Right ventricle myocardium inferior (tissue), 1 donor: ENCODE measurements at regions not wholly inside any gene's neighbourhood (a gene's known extent, or its start where the extent isn't known, plus 50 kb on each side); places are given as distances from the start of the nearest gene placed in this dataset.

Experiments used
- ATAC-seq: fragments of 200-7000 bp; cut with Tn5 transposase; one replicate; pipeline ENCODE4 v1.9.1; 2020; ENCODE audit warnings: mild to moderate bottlenecking, moderate library complexity
- DNase-seq: peaks from one replicate; pipeline ENCODE4 v3.0.0; 2021; ENCODE audit errors: missing footprints
- intact Hi-C: fragments of 100-400 bp; cut with DNase I; formaldehyde crosslinking; loops from one replicate; pipeline ENCODE4 v1.11.0; 2022
- donor health status: DM: no; HTN: yes; CAD: no; lungs with severe emphysema.

DNA sequence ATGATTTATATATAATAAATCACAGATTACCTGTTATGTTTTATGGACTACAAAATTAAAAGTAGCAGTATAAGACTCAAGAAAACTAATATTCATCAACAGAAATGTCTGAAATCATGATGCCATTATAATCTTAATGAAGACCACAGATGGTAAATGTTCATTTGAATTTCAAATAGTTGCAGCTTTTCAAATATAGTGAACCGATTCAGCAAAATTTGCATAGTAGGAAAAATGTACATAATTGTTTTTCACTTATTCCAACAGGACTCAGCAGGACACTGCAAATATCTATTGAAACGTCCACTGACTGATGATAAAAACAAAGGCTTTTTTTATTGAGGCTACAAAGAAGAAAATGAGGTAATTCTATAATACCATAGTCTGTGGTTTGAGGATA lies 51.2 kb upstream of the LSM8 start:
- no peak for ATAC-seq
- intact Hi-C loops = no loop called here
- no peak for DNase-seq
